Endothelial cell of umbilical vein (primary cell): ENCODE measurements at regions not wholly inside any gene's neighbourhood (a gene's known extent, or its start where the extent isn't known, plus 50 kb on each side); places are given as distances from the start of the nearest gene placed in this dataset.

ENCODE experiments used
- BruUV-seq: library from RNA; stranded (reverse); fragments of 400-500 nt; replicated peaks from 2 replicates; lab custom pipeline; 2021; lab: Mats Ljungman, UMichigan
- CTCF ChIA-PET: fragments of 300-600, 350-600 bp; sonication (Branson Sonifier 250); formaldehyde crosslinking; loops from one replicate; lab custom pipeline; 2021; ENCODE audit warnings: antibody characterized with exemption, inconsistent platforms; lab: Charles Lee
- POLR2A ChIA-PET: fragments of 300-600, 350-600 bp; sonication (Branson Sonifier 250); formaldehyde crosslinking; loops from one replicate; lab custom pipeline; 2021; ENCODE audit warnings: antibody characterized with exemption, inconsistent platforms; lab: Charles Lee
- DNase-seq: peaks from one replicate; pipeline ENCODE4 v3.0.0-alpha.2; 2011; ENCODE audit warnings: low read depth, low spot score
- FAIRE-seq: peaks from 2 replicates; lab custom pipeline; 2011; peaks lifted over from hg19 to GRCh38; lab: Jason Lieb, UNC
- H2AFZ ChIP-seq: 2 replicates; pipeline ENCODE4 v1.6.0; 2012; ENCODE audit warnings: low read depth, low read length, control low read depth, inconsistent platforms
- H3K27ac ChIP-seq: 2 replicates; pipeline ENCODE4 v1.5.1; 2011; ENCODE audit warnings: low read depth, mild to moderate bottlenecking, control low read depth, low read length, moderate library complexity; ENCODE audit not compliant: insufficient read depth
- H3K27me3 ChIP-seq, 2 experiments: 2 replicates each; pipeline versions ENCODE4 v1.6.0 to v1.6.1; 2011; ENCODE audit warnings: low read length in 2 of 2, mixed read lengths in 1 of 2; ENCODE audit not compliant: control insufficient read depth in 2 of 2, insufficient read depth in 2 of 2
- H3K36me3 ChIP-seq, 2 experiments: 2 replicates in 1 of 2; 3 replicates in 1 of 2; pipeline ENCODE4 v1.5.1; 2011; ENCODE audit warnings: low read length in 2 of 2, mild to moderate bottlenecking in 1 of 2, moderate library complexity in 1 of 2; ENCODE audit not compliant: control insufficient read depth in 2 of 2, insufficient read depth in 2 of 2; ENCODE audit errors: extremely low read depth in 1 of 2
- H3K4me1 ChIP-seq: 3 replicates; pipeline ENCODE4 v1.5.1; 2011; ENCODE audit warnings: mild to moderate bottlenecking, low read length; ENCODE audit not compliant: control insufficient read depth, insufficient read depth; ENCODE audit errors: extremely low read depth
- H3K4me2 ChIP-seq: 2 replicates; pipeline ENCODE4 v1.6.1; 2011; ENCODE audit warnings: low read length, control low read depth, mixed read lengths; ENCODE audit not compliant: insufficient read depth
- H3K4me3 ChIP-seq, 3 experiments: fragments of 200-600 bp in 1 of 3; sonication (generic), shearing (Covaris generic) in 1 of 3; replicated peaks in 1 of 3; 2 replicates each; pipeline ENCODE4 v1.5.1; 2011 to 2016; ENCODE audit warnings: control low read depth in 3 of 3, low read length in 3 of 3, mild to moderate bottlenecking in 2 of 3, inconsistent platforms in 1 of 3, low read depth in 1 of 3, moderate library complexity in 1 of 3; ENCODE audit not compliant: insufficient read depth in 1 of 3
- H3K79me2 ChIP-seq: 2 replicates; pipeline ENCODE4 v1.6.0; 2012; ENCODE audit warnings: low read length, inconsistent platforms; ENCODE audit not compliant: control insufficient read depth, insufficient read depth
- H3K9ac ChIP-seq: replicated peaks from 2 replicates; pipeline ENCODE3; 2011; ENCODE audit warnings: low read length, control low read depth; ENCODE audit not compliant: insufficient read depth; ENCODE audit errors: extremely low read depth
- H3K9me1 ChIP-seq: replicated peaks from 3 replicates; pipeline ENCODE4 v1.6.0; 2011; ENCODE audit warnings: mild to moderate bottlenecking, low read length; ENCODE audit not compliant: control insufficient read depth, insufficient read depth; ENCODE audit errors: extremely low read depth
- H3K9me3 ChIP-seq: replicated peaks from 2 replicates; pipeline ENCODE4 v1.5.1; 2012; ENCODE audit warnings: low read length, inconsistent platforms; ENCODE audit not compliant: control insufficient read depth, insufficient read depth
- H4K20me1 ChIP-seq: replicated peaks from 2 replicates; pipeline ENCODE3; 2011; ENCODE audit warnings: mild to moderate bottlenecking, low read length; ENCODE audit not compliant: control insufficient read depth, insufficient read depth; ENCODE audit errors: extremely low read depth
- EZH2 ChIP-seq: IDR thresholded peaks from 2 replicates; pipeline ENCODE4 v1.6.1; 2012; ENCODE audit warnings: borderline replicate concordance, low read depth, mild to moderate bottlenecking, moderate library complexity, low read length, inconsistent platforms; ENCODE audit not compliant: severe bottlenecking
- FOS ChIP-seq: IDR thresholded peaks from 2 replicates; pipeline ENCODE4 v1.6.1; 2011; ENCODE audit warnings: mild to moderate bottlenecking, low read length, moderate library complexity, borderline replicate concordance; ENCODE audit not compliant: insufficient read depth
- GATA2 ChIP-seq: IDR thresholded peaks from 2 replicates; pipeline ENCODE4 v1.7.0; 2011; ENCODE audit warnings: low read depth, mild to moderate bottlenecking, moderate library complexity, mixed read lengths, low read length; ENCODE audit not compliant: insufficient read length, insufficient read depth
- JUN ChIP-seq: IDR thresholded peaks from 2 replicates; pipeline ENCODE4 v1.6.1; 2011; ENCODE audit warnings: borderline replicate concordance, low read depth; ENCODE audit not compliant: insufficient read length, insufficient read depth
- MYC ChIP-seq: IDR thresholded peaks from one replicate; pipeline ENCODE4 v1.6.1; 2011; ENCODE audit warnings: mild to moderate bottlenecking, low read depth, low read length
- POLR2A ChIP-seq: IDR thresholded peaks from 2 replicates; pipeline ENCODE4 v1.6.1; 2012; ENCODE audit warnings: low read depth, mild to moderate bottlenecking, control low read depth, low read length
- POLR2AphosphoS5 ChIP-seq: IDR thresholded peaks from 2 replicates; pipeline ENCODE4 v1.6.1; 2012; ENCODE audit warnings: low read depth, mild to moderate bottlenecking, control low read depth, low read length, moderate library complexity; ENCODE audit not compliant: insufficient read depth
- dilution Hi-C: fragments of 300-500 bp; cut with MboI; formaldehyde crosslinking; loops from one replicate; pipeline ENCODE4 v1.15.0; 2019; ENCODE audit warnings: low sequenced_read_pairs; ENCODE audit not compliant: extremely low pct_ligation_motif_present
- intact Hi-C: fragments of 100-400 bp; cut with micrococcal nuclease; formaldehyde crosslinking; loops from one replicate; pipeline ENCODE4 v1.10.0; 2022
- TF ChIP-seq, protein P1 (sequence below): IDR thresholded peaks from 2 replicates; pipeline ENCODE4 v1.6.1; 2011; ENCODE audit not compliant: insufficient read depth, insufficient read length
- TF ChIP-seq, protein P2 (sequence below), 2 donors: IDR thresholded peaks; 1 replicate in 1 of 2; 2 replicates in 1 of 2; pipeline ENCODE4 v1.5.1; 2011; ENCODE audit warnings: low read length in 2 of 2, mild to moderate bottlenecking in 2 of 2, moderate library complexity in 2 of 2, control low read depth in 1 of 2, inconsistent platforms in 1 of 2, low read depth in 1 of 2; ENCODE audit not compliant: insufficient read depth in 1 of 2; ENCODE audit errors: extremely low read depth in 1 of 2

DNA sequence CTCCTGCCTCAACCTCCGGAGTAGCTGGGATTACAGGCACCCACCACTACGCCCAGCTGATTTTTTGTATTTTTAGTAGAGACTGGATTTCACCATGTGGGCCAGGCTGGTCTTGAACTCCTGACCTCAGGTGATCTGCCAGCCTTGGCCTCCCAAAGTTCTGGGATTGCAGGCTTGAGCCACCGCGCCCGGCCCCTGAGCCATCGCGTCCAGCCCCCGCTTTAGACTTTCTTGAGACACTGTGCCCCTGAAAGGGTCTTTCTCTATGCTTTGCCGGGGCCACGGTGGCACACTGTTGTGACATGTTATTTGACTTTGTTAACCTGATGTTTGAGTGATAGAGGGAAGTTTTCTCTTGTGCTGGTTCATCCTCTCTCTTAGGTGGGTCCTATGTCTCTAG, 186.4 kb downstream of the BTG1 start:
- H3K9me1 ChIP-seq: no peaks in the 10 kb centered on the region
- no peak overlapping the region for H3K4me3 ChIP-seq
- no peak overlapping the region for H2AFZ ChIP-seq
- H3K36me3 ChIP-seq: no peaks in the 10 kb centered on the region
- H3K27me3 ChIP-seq: no peaks in the 10 kb centered on the region
- no peaks in the 10 kb centered on the region for H3K4me1 ChIP-seq
- intact Hi-C loops (no loop called here), dilution Hi-C loops (no loop called here)
- DNase-seq (no peak), FAIRE-seq (no peak)
- no peak overlapping the region for H3K9ac ChIP-seq
- no peaks in the 10 kb centered on the region for H3K9me3 ChIP-seq
- ChIA-PET CTCF (no interaction called here), POLR2A (no interaction called here)
- H3K79me2 ChIP-seq: no peaks in the 10 kb centered on the region
- no peaks in the 10 kb centered on the region for H4K20me1 ChIP-seq
- no peak for TF ChIP-seq FOS
- no peak for TF ChIP-seq POLR2A
- TF ChIP-seq, protein P1, sequence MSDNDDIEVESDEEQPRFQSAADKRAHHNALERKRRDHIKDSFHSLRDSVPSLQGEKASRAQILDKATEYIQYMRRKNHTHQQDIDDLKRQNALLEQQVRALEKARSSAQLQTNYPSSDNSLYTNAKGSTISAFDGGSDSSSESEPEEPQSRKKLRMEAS: no peak
- no peak for TF ChIP-seq GATA2
- TF ChIP-seq, protein P2, sequence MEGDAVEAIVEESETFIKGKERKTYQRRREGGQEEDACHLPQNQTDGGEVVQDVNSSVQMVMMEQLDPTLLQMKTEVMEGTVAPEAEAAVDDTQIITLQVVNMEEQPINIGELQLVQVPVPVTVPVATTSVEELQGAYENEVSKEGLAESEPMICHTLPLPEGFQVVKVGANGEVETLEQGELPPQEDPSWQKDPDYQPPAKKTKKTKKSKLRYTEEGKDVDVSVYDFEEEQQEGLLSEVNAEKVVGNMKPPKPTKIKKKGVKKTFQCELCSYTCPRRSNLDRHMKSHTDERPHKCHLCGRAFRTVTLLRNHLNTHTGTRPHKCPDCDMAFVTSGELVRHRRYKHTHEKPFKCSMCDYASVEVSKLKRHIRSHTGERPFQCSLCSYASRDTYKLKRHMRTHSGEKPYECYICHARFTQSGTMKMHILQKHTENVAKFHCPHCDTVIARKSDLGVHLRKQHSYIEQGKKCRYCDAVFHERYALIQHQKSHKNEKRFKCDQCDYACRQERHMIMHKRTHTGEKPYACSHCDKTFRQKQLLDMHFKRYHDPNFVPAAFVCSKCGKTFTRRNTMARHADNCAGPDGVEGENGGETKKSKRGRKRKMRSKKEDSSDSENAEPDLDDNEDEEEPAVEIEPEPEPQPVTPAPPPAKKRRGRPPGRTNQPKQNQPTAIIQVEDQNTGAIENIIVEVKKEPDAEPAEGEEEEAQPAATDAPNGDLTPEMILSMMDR (IDR thresholded peaks at IDR 0.05; ENCODE audit: extremely low read depth in 1 of 2, insufficient read depth in 1 of 2, low read depth in 1 of 2, low read length in 2 of 2): no peak
- TF ChIP-seq MYC: no peak
- no peak for TF ChIP-seq EZH2
- TF ChIP-seq JUN: no peak
- TF ChIP-seq POLR2AphosphoS5: no peak
- no peak overlapping the region for H3K27ac ChIP-seq
- H3K4me2 ChIP-seq: no peak overlapping the region
- no TSS peak for BruUV-seq
